ENCODE measurements at regions not wholly inside any gene's neighbourhood (a gene's known extent, or its start where the extent isn't known, plus 50 kb on each side); places are given as distances from the start of the nearest gene placed in this dataset.
"Not testable (repeated sequence)": the region's sequence is repeated elsewhere in the genome, so short reads cannot be mapped to it uniquely, and the experiment has no call there.

DNA sequence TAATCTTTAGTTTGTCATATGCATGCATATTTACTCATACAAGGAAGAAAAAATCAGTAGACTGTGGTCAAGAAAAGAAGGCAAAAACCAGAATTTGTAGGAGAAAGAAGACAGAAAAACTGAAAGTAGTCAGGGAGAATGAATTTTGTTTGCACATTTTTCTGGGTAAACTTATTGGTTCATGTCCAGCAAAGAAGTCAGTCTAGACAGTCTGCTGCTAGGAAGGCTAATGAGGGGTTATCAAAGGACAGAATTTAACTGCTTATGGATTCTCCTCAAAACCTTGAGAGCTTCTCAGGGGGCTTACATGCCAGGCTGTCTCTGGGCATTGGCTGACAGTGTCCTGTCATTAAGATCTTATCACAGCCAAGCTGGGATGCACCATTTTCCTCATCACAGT, 293.9 kb downstream of the RPAP3 start:
- no peak for DNase-seq

DNA sequence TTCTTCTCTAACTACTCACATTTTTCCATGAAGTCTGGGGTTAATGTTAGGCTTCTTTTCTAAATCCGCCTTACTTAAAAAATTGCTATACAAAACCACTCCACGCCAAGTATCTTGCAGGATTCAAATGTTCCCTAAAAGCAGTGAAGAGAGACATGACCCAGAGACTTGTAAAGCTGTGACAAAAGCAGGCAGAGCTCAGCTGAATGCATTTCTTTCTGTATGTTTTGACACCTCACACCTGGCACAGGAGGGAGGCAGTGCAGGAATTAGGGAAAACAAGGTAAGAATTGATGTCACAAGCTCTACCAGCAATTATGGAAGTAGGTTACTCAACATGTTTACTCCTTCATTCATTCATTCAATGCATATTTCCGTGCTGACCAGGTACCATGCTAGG, 295.0 kb downstream of the RPAP3 start:
- no peak for DNase-seq

DNA sequence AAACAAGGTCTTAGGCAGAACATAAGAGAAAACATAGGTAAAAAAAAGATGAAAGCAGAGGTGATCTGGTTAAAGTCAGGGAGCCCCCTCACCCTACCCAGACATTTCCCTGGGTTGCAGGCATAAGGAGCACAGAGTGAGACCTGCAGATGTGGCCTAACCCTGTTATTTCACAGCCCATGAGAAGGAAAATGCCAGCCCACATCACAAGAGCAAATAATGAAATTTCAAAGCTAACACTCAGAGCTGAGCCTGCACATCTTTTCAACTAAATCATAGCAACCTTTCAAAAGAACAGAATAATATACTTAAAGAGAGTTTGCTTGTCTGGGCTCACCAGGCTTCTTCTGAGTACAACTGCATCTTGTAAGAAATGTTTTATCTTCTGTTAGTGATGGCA, 295.4 kb downstream of the RPAP3 start:
- DNase-seq = no peak

DNA sequence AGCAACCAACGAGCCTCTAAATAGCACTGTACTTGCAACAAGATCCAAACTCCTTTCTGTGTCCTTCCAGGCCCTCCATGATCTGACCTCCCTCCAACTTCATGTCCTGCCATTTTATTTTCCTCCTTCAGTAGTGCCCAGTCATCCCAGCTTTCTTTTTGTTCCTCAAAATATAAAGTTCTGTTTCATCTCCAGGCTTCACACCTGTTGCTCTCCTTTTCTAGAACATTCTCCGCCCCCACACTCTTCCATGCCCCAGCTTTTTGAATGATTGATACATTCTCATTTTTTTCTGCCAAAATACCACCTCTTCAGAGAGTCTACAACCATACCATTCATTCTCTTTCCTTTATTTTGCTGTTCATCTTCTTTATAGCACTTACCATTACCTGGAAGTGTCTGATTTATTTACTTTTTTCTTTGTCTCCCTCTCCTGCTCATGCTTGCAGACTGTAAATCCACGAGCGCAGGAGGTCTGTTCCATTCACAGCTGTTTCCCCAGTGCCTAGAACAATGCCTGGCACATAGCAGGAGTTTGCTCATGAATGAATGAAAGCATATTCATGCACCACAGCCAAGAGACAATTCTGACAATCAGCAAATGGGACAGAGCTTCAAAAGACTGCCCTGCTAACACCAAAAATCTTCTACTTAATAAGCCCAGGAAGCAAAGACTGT, 296.4 kb downstream of the RPAP3 start:
- peak in 1 of 56 donors; percentile 3 for DNase-seq

DNA sequence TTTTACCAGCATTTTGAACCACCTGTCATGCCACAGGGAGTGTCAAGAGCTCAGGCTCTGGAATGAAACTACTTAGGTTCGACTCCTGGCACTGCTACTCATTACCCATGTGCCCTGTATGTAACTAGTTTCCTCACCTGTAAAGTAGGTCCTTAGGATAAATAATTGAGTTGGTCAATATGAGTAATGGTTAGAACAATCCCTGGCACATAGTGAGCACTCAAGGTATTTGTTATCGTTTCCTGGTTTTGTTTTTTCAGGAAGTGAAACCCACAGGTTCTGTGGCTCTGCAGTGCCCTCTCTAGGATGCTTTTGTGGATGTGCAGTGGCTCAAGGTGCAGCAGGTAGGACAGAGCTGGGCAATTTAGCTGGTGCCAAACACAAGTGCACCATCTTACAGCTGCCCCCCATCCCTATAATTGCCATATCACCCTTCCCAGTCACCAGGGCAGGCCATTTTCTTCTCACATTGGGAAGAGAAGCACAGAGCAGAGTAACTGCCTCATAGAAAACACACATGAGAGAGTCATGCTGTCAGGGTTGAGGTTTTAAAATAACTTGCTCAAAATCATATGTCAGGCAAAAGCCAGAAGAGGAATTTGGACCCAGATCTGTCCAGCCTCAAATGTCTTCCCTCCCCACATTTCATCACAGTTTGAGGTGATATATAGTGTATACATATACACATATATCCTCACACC, 297.5 kb downstream of the RPAP3 start:
- DNase-seq = no peak

DNA sequence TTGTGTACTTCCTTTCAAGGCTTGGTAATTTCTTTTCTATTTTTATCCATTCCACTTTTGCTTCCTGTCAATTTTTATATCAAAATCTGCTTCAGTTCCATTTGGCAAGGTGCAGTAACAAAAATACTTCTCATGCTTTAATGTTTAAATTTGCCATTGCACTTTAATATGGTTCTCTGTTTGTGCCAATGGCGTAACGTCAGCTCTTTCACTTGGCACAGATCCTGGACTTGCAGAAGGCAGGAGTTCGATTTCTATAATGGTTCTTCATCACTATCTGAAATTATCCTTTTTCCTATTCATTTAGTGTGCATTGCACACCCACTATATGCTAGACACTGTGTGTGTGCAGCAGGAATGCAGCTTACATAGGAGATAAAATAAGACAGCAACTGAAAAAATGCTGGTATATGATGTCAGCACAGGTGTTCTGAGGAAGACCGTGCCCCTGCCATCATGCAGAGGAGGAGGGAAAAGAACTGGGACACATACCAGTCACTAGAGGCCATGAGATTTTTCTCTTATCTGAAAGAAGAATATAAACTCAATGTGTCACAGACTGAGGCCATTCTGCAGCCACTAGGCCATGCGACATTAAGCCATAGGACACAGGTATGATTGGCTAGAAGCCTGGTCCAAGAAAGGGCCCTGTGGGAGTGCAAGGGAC, 298.2 kb downstream of the RPAP3 start:
- no peak for DNase-seq

DNA sequence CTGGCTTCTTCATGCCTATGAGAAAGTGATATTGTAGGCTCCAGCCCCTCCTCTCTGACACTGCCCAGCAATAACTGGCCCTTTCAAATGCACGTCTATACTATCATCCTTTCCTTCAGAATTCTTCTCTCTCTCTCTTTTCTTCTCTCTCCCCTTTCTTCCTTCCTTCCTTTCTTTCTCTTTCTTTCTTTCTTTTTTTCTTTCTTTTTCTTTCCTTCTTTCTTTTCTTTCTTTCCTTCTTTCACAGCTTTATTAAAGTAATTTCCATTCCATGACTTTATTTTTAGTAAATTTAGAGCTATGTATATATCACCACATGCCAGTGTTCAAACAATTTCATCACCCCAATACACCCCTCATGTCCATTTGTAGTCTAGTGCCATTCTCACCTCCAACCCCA, 302.1 kb downstream of the RPAP3 start:
- no peak for DNase-seq

DNA sequence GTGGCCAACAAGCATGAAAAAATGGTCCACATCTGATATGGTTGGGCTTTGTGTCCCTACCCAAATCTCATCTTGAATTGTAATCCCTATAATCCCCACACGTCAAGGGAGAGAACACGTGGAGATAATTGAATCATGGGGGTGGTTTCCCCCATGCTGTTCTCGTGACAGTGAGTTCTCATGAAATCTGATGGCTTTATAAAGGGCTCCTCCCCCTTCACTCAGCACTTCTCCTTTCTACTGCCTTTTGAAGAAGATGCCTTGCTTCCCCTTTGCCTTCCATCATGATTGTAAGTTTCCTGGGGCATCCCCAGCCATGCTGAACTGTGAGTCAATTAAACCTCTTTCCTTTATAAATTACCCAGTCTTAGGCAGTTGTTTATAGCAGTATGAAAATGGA, 304.6 kb downstream of the RPAP3 start:
- DNase-seq = not testable (repeated sequence)

DNA sequence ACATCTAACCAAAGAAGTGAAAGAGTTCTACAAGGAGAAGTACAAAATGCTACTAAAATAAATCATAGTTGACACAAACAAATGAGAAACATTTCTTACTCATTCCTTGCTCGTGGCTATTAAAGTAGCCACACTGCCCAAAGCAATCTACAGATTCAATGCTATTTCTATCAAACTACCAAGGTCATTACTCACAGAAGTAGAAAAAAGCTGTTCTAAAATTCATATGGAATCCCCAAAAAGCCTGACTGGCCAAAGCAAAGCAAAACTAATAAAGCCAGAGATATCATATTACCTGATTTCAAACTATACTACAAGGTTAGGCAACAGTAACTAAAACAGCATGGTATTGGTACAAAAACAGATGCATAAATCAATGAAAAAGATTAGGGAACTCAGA, 305.6 kb downstream of the RPAP3 start:
- DNase-seq = no peak

DNA sequence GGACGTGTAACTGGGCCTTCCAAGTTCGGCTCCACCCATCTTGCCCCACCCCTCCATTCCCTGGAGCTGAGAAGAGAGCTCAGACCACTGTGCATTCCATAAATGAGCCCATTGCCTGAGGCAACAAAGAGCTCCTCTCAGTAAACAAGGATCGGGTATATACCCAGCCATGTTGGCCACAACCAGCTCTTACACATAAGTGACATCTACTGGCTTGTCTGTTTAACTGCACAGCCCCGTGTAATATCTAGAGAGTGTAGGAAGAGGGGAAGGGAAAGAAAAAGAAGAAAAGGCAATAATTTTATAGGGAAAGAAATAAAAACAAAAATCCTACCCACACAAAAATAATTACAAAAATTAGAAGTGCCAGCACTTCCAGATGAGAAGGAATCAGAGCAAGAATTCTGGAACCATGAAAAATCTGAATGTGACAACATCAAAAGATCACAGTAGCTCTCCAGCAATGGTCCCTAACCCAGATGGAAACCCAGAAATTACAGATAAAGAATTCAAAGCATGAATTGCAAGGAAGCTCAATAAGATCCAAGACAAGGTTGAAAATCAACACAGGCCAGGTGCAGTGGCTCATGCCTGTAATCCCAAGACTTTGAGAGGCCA, 308.1 kb downstream of the RPAP3 start:
- DNase-seq = no peak

DNA sequence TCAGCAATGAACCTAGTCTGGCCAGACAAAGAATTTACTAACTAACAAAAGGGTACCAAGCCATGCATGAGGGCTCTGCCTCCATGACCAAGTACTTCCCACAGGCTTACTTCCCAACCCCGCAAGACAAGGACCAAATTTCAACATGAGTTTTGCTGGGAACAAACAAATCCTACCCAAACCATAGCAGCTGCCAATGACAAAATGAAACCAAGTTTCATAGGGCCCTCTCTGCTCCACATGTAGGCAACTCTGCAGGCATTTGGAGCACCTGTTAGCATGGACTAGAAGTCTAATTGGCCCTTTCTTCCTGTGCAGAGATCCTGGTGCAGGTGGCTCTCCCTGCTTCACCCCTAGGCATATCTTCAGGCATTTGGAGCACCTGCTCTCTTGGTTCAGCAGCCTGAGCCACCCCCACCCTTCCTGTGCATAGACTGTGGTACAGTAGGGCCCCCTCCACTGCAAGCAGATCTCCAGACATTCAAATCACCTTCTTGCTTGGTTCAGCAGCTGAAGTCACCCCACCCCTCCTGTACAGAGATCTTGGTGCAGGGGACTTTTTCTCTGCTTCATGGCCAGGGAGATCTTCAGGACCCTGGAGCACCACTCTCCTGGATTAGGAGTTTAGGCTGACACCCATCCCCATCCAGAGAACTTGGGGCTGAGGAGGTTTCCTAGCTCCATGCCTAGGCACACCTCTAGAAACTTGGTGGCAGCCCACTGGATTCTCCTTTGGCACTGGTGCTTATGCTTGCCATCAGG, 308.7 kb downstream of the RPAP3 start:
- DNase-seq = no peak

DNA sequence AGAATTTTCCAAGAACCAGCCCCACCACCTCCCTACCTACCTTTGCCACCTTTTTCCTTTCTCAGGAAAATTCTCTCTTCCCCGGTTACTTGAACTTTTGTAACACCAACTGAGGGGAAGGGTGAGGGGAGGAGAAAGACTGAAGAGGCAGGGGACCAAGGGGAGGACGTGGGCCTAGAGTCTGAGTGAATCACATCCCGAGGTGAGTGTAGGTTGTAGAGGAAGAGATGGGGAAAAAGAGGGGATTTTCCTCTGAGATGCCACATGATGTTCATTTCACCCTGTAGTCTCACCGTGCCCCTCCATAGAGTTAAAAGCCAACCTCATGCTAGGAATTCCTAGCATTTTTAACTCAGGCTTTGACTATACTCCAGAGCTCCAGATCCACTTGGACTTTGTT, 311.8 kb downstream of the RPAP3 start:
- no peak for DNase-seq

DNA sequence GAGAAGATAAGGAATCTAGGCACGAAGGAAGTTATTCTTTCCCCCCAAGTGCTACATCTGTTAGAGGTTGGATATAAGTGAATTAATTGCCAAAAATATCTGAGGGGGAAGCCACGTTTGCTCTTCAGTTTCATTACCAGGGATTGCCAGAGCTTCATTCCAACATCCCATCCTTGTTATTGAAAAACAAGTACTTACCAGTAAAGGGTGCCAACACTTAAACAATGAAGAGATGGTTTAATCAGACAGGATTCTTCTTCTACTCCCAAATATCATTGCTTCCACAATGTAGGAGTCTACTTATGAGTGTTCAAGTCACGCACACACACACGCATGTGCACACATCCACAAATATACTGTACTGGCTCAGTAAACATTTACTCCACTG, 312.4 kb downstream of the RPAP3 start:
- no peak for DNase-seq

DNA sequence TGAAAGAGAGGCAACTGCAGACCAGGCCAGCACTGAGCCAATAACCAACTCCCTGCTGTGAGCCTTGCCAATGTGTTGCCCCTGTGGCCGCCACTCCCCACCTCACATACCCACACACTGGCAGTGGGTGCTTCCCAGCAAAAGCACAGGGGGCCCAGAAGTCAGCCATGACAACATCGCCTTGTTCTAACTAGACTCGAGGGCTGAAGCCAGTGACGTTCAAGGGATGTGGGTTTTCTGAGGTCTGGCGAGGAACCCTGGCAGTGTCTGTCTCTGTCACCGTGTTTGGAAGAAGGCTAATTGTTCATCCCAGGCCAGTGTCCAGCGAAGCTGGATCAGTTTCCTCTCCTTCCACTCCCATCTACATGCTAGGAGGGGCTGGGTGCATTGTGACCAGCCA, 311.8 kb upstream of the AMIGO2 start:
- DNase-seq = no peak

DNA sequence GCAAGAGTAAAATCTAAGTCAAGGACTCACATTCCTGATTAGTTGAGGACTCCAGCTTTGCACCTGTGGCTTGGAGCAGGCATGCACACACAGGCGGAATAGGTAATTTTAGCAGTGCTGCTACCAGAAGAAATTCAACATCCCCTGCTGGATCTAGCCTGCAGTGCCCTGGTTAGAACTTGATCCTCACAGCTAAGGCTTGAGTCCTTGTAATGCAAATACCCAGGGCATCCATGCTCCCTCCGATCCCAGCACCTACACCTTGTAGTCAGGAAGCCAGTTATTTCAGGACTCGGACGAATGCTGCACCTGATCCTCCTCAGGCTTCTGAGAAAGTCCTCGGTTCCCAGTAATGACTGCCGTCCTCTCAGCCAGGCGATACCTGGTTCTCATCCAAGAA, 309.0 kb upstream of the AMIGO2 start:
- DNase-seq = no peak

DNA sequence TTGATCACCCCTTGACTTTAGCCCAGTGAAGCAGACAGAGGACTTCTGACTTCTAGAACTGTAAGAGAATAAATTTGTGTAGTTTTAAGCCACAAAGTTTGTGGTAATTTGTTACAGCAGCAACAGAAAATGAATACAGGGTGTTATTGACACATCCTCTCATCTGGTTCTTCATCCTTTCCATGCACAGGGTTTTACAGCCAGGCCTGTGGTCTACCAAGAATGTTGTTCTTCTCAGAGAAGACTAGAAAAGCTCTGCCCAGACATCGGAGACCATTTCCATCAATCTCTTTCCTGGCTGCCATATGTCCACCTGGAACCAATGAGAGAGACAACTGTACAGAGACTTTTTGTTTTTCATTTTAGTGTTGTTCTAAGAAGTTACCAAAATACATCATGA, 308.2 kb upstream of the AMIGO2 start:
- no peak for DNase-seq

DNA sequence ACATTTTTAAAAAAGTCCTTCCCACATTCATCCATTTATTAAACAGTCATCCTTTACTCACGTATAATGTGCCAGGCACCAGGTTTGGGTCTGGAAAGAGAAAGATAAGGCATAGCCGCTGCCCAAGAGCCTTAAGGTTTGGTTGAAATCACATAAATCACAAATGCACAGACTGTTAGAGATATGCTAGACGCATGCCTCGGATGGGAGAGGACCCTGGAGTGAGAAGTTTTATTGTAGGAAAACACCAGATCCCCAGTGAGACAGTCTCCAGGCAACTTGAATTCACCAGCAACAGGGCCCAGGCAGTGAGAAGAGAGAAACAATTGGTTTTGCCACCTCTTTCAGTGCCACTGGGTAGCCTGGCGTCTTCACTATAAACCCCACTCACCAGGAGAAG, 305.9 kb upstream of the AMIGO2 start:
- no peak for DNase-seq

DNA sequence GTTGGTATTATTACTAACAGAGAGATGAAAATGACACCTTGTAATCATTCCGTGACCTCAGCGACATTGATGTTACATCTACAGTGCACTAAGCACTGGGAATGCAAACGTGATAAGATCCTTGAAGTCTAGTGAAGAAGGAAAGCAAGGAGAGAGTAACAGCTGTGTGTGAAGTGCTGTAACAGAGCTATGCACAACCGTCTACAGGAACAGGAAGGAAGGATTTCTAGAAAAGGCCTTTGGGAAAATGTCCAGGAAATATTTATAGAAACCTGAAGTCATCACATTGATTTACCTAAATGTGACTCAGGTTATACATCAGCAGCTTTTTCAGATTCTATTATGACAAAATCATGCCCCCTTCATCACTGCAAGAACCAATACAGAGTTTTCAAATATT, 304.2 kb upstream of the AMIGO2 start:
- DNase-seq = no peak

DNA sequence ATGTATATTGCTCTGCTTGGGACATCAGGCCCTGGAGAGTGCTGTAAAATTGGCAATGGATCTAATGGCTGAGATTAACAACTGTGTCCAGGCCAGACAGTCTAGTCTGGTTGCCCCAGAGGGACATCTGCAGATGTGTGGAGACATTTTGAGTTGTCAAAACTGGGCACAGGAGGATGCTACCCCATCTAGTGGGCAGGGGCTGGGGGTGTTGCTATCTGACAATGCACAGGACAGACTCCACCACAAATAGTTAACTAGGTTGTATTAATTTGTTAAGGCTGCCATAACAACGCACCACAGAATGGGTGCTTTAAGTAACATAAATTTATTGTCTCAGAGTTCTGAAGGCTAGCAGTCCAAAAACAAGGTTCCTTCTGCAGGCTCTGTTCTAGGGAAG, 302.5 kb upstream of the AMIGO2 start:
- no peak for DNase-seq

DNA sequence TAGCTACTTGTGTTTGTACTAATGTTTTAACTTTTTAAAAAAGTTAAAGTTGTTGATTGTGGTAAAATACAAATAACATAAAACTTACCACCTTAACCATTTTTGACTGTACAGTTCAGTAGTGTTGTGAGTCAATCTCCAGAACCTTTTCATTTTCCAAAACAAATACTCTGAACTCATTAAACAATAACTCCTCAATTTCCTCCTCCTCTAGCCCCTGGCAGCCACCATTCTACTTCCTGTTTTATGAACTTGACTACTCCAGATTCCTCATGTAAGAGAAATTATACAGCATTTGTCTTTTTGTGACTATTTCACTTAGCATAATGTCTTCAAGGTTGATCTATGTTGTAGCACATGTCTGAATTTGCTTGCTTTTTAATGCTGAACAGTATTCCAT, 299.1 kb upstream of the AMIGO2 start:
- no peak for DNase-seq

DNA sequence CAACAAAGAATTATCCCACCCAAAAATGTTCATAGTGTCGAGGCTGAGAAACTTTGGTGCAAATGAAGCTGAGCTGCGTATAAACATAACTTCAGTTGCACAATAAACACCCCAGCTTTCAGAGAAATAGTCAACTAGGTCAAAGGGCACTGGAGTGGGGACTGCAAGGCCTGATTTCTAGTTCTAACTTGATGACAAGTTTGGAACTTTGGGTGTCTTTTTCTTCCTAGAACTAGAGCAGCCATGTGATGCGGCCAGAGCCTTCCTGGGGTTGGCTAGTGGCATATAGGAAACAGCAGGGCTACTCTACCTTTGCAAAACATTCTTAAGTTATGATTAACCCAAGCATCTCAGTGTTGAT, 298.4 kb upstream of the AMIGO2 start:
- no peak for DNase-seq
